CD4-positive, alpha-beta T cell (primary cell): ENCODE measurements at regions not wholly inside any gene's neighbourhood (a gene's known extent, or its start where the extent isn't known, plus 50 kb on each side); places are given as distances from the start of the nearest gene placed in this dataset.

Experiments used
- ATAC-seq: fragments of 200-7000 bp; cut with Tn5 transposase; one replicate; pipeline ENCODE4 v1.10.0; 2022; ENCODE audit warnings: mild to moderate bottlenecking; ENCODE audit not compliant: poor library complexity
- CTCF ChIA-PET: fragments of 350-600 bp; sonication (Branson Sonifier 250); formaldehyde crosslinking; loops from one replicate; lab custom pipeline; 2021; ENCODE audit warnings: antibody characterized with exemption, inconsistent platforms; lab: Charles Lee
- POLR2A ChIA-PET: fragments of 350-600 bp; sonication (Branson Sonifier 250); formaldehyde crosslinking; loops from one replicate; lab custom pipeline; 2021; ENCODE audit warnings: antibody characterized with exemption, inconsistent platforms; lab: Charles Lee
- DNase-seq, 14 experiments: peaks; one replicate each; pipeline ENCODE4 v3.0.0-alpha.2; 2013 to 2020; ENCODE audit warnings: mixed read lengths in 2 of 14
- H3K27ac ChIP-seq, 2 donors: one replicate each; pipeline versions ENCODE4 v1.5.1 to v1.7.0; 2013; ENCODE audit warnings: low read length in 2 of 2, low read depth in 1 of 2, mild to moderate bottlenecking in 1 of 2
- H3K27me3 ChIP-seq, 2 experiments: 1 replicate in 1 of 2; 2 replicates in 1 of 2; pipeline versions ENCODE4 v1.6.1 to v1.7.0; 2013; ENCODE audit warnings: low read length in 2 of 2, control low read depth in 1 of 2, mild to moderate bottlenecking in 1 of 2, moderate library complexity in 1 of 2; ENCODE audit not compliant: insufficient read depth in 2 of 2, control insufficient read depth in 1 of 2
- H3K36me3 ChIP-seq: one replicate; pipeline ENCODE4 v1.6.1; 2013; ENCODE audit warnings: low read length, control low read depth; ENCODE audit not compliant: insufficient read depth
- H3K4me1 ChIP-seq: one replicate; pipeline ENCODE4 v1.6.1; 2013; ENCODE audit warnings: low read length, control low read depth; ENCODE audit not compliant: insufficient read depth
- H3K4me3 ChIP-seq: one replicate; pipeline ENCODE4 v1.5.1; 2013; ENCODE audit warnings: mild to moderate bottlenecking, low read length, moderate library complexity
- H3K9me3 ChIP-seq, 2 experiments: 1 replicate in 1 of 2; 2 replicates in 1 of 2; pipeline versions ENCODE4 v1.6.1 to v1.7.0; 2013; ENCODE audit warnings: low read length in 2 of 2, mild to moderate bottlenecking in 2 of 2, control low read depth in 1 of 2, moderate library complexity in 1 of 2; ENCODE audit not compliant: control insufficient read depth in 1 of 2, insufficient read depth in 1 of 2
- H3K27ac Mint-ChIP-seq: one replicate; pipeline ENCODE4 v1.8.0; 2020; ENCODE audit warnings: mixed read lengths
- H3K27me3 Mint-ChIP-seq: one replicate; pipeline ENCODE4 v1.8.0; 2021; ENCODE audit warnings: mixed read lengths
- H3K36me3 Mint-ChIP-seq: one replicate; pipeline ENCODE4 v1.8.0; 2021; ENCODE audit warnings: low read depth, mixed read lengths
- H3K4me1 Mint-ChIP-seq: one replicate; pipeline ENCODE4 v1.8.0; 2021; ENCODE audit warnings: low read depth, mixed read lengths
- H3K4me3 Mint-ChIP-seq: one replicate; pipeline ENCODE4 v1.8.0; 2020; ENCODE audit warnings: mild to moderate bottlenecking, mixed read lengths
- H3K9me3 Mint-ChIP-seq: one replicate; pipeline ENCODE4 v1.8.0; 2020; ENCODE audit warnings: mixed read lengths
- intact Hi-C, 2 experiments: fragments of 100-400 bp; cut with DNase I in 1 of 2; cut with micrococcal nuclease in 1 of 2; formaldehyde crosslinking; loops; one replicate each; pipeline versions ENCODE4 v1.15.1 to v1.9.0; 2023 to 2025; cut with DNase I, micrococcal nuclease
- TF ChIP-seq, protein P1 (sequence below): fragments of 200-600 bp; IDR thresholded peaks from one replicate; pipeline ENCODE4 v1.8.0; 2022; ENCODE audit warnings: antibody characterized with exemption, mild to moderate bottlenecking

DNA sequence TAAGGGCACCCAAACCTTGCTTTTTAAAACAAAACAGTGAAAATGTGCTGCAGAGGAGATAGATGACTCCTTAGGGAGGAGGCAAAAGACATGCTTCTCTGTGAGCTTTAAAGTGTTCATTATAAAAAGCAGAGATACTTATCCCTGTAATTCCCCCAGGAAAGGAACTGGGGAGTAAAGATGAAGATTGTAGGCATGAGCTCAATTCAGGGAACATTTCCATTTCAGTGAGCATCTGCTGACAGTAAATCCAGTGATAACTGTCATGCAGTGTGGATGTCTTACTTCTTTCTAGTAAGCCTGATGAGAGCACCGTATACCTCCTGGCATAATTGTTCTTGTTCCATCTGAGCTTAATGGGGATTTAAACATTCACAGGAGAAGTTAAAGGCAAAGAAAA is 1296.5 kb downstream of the MRPL39 start:
- Histone ChIP-seq H3K9me3 (peaks cover 0 to 6% of the 10 kb centered on the region in 2 experiments), H3K27ac (no peak overlapping the region), H3K4me1 (no peaks in the 10 kb centered on the region), H3K4me3 (no peak overlapping the region), H3K36me3 (no peaks in the 10 kb centered on the region), H3K27me3 (no peaks in the 10 kb centered on the region)
- DNase-seq, result no peak
- TF ChIP-seq, protein P1, sequence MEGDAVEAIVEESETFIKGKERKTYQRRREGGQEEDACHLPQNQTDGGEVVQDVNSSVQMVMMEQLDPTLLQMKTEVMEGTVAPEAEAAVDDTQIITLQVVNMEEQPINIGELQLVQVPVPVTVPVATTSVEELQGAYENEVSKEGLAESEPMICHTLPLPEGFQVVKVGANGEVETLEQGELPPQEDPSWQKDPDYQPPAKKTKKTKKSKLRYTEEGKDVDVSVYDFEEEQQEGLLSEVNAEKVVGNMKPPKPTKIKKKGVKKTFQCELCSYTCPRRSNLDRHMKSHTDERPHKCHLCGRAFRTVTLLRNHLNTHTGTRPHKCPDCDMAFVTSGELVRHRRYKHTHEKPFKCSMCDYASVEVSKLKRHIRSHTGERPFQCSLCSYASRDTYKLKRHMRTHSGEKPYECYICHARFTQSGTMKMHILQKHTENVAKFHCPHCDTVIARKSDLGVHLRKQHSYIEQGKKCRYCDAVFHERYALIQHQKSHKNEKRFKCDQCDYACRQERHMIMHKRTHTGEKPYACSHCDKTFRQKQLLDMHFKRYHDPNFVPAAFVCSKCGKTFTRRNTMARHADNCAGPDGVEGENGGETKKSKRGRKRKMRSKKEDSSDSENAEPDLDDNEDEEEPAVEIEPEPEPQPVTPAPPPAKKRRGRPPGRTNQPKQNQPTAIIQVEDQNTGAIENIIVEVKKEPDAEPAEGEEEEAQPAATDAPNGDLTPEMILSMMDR, result no peak
- Mint-ChIP-seq H3K36me3 (no peaks in the 10 kb centered on the region), H3K9me3 (no peaks in the 10 kb centered on the region), H3K4me3 (no peak overlapping the region), H3K27me3 (no peaks in the 10 kb centered on the region), H3K4me1 (no peaks in the 10 kb centered on the region), H3K27ac (no peak overlapping the region)
- ChIA-PET POLR2A (no interaction called here), CTCF (no interaction called here)
- ATAC-seq, result no peak
- intact Hi-C loops, result no loop called here

DNA sequence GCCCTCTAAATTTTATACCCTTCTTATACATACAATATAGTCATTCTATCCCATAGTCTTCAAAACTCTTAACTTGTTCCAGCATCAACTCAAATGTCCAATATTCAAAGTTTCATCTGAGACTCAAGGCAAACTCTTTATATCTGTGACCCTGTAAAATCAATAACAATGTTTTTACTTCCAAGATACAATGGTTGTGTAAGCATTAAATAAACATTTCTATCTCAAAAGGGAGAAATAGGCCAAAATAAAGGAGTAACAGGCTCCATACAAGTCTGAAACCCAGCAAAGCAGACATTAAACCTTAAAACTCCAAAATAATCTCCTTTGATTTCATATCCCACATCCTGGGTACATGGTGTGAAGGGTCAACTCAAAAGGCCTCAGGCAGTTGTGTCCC is 1299.1 kb downstream of the MRPL39 start:
- Mint-ChIP-seq H3K4me1 (no peaks in the 10 kb centered on the region), H3K36me3 (no peaks in the 10 kb centered on the region), H3K9me3 (no peaks in the 10 kb centered on the region), H3K27me3 (no peaks in the 10 kb centered on the region), H3K4me3 (no peak overlapping the region), H3K27ac (no peak overlapping the region)
- H3K27ac ChIP-seq, result no peak overlapping the region
- H3K36me3 ChIP-seq, result no peaks in the 10 kb centered on the region
- intact Hi-C loops, result no loop called here
- ChIA-PET POLR2A (no interaction called here), CTCF (no interaction called here)
- DNase-seq (no peak), ATAC-seq (no peak)
- TF ChIP-seq, protein P1, result no peak
- no peak overlapping the region for H3K4me3 ChIP-seq
- H3K9me3 ChIP-seq, result peaks cover 0 to 3% of the 10 kb centered on the region in 2 experiments
- H3K4me1 ChIP-seq, result no peaks in the 10 kb centered on the region
- H3K27me3 ChIP-seq, result no peaks in the 10 kb centered on the region

DNA sequence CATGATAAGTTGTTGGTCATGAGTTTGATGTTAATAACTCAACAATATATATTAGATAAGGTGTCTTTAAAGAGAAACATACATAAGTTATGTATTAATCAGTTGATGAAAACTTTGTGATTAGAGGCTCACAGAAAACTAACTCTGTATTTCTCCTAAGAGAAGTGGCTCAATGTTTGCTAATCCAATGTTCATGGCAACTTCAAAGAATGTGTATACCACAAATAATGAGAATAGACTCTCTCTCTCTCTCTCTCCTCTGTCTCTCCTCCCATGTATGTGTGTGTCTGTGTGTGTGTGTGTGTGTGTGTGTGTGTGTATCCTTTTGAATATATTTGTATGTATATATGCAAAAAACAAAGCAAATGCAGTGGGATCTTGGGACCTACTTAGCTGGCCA is 1304.9 kb downstream of the MRPL39 start:
- H3K27me3 Mint-ChIP-seq, result no peaks in the 10 kb centered on the region
- Histone ChIP-seq H3K27ac (no peak overlapping the region), H3K4me3 (no peak overlapping the region), H3K9me3 (no peaks in the 10 kb centered on the region), H3K36me3 (no peaks in the 10 kb centered on the region), H3K4me1 (no peaks in the 10 kb centered on the region), H3K27me3 (no peaks in the 10 kb centered on the region)
- ChIA-PET CTCF (no interaction called here), POLR2A (no interaction called here)
- no peak for DNase-seq
- intact Hi-C loops, result no loop called here
- TF ChIP-seq, protein P1, result no peak
- no peak overlapping the region for H3K4me3 Mint-ChIP-seq
- no peaks in the 10 kb centered on the region for H3K9me3 Mint-ChIP-seq
- ATAC-seq, result no peak
- H3K4me1 Mint-ChIP-seq, result no peaks in the 10 kb centered on the region
- no peaks in the 10 kb centered on the region for H3K36me3 Mint-ChIP-seq
- H3K27ac Mint-ChIP-seq, result no peak overlapping the region
